Fibroblast of the aortic adventitia (primary cell): ENCODE measurements at regions not wholly inside any gene's neighbourhood (a gene's known extent, or its start where the extent isn't known, plus 50 kb on each side); places are given as distances from the start of the nearest gene placed in this dataset.
"Not testable (repeated sequence)": the region's sequence is repeated elsewhere in the genome, so short reads cannot be mapped to it uniquely, and the experiment has no call there.

Experiments used
- DNase-seq: peaks from one replicate; pipeline ENCODE4 v3.0.0-alpha.2; 2010; ENCODE audit warnings: low read depth
- H3K4me3 ChIP-seq: 2 replicates; pipeline ENCODE4 v1.5.1; 2011; ENCODE audit warnings: low read depth, mild to moderate bottlenecking, control low read depth, low read length, moderate library complexity
- TF ChIP-seq, protein P1 (sequence below): IDR thresholded peaks from 2 replicates; pipeline ENCODE4 v1.5.1; 2011; ENCODE audit warnings: mild to moderate bottlenecking, low read length, control low read depth, inconsistent platforms; ENCODE audit not compliant: insufficient read depth

DNA sequence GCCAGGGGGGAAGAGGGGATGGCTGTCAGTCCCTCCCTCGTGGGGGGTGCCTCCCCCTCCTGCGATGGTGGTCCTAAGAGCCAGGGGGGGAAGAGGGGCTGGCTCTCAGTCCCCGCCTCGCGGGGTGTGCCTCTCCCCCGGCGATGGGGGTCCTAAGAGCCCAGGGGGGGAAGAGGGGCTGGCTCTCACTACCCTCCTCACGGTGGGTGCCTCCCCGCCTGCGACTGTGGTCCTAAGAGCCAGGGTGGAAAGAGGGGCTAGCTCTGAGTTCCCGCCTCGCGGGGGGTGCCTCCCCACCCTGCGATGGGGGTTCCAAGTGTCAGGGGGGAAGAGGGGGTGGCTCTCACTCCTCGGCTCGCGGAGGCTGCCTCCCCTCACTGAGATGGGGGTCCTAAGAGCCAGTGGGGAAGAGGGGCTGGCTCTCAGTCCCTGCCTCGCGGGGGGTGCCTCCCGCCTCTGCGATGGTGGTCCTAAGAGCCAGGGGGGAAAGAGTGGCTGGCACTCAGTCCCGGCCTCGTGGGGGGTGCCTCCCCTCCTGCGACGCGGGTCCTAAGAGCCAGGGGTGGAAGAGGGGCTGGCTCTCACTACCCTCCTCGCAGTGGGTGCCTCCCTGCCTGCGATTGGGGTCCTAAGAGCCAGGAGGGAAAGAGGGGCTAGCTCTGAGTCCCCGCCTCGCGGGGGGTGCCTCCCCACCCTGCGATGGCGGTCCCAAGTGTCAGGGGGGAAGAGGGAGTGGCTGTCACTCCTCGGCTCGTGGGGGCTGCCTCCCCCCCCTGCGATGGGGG, 2325.6 kb upstream of the PCDH20 start:
- TF ChIP-seq, protein P1, sequence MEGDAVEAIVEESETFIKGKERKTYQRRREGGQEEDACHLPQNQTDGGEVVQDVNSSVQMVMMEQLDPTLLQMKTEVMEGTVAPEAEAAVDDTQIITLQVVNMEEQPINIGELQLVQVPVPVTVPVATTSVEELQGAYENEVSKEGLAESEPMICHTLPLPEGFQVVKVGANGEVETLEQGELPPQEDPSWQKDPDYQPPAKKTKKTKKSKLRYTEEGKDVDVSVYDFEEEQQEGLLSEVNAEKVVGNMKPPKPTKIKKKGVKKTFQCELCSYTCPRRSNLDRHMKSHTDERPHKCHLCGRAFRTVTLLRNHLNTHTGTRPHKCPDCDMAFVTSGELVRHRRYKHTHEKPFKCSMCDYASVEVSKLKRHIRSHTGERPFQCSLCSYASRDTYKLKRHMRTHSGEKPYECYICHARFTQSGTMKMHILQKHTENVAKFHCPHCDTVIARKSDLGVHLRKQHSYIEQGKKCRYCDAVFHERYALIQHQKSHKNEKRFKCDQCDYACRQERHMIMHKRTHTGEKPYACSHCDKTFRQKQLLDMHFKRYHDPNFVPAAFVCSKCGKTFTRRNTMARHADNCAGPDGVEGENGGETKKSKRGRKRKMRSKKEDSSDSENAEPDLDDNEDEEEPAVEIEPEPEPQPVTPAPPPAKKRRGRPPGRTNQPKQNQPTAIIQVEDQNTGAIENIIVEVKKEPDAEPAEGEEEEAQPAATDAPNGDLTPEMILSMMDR: no peak
- H3K4me3 ChIP-seq: no peak overlapping the region
- no peak for DNase-seq

- not testable (repeated sequence) for DNase-seq, H3K4me3 ChIP-seq
These were observed 2323.6 kb upstream of the PCDH20 start for GRCh38 chr13:63739112-63739735.

DNA sequence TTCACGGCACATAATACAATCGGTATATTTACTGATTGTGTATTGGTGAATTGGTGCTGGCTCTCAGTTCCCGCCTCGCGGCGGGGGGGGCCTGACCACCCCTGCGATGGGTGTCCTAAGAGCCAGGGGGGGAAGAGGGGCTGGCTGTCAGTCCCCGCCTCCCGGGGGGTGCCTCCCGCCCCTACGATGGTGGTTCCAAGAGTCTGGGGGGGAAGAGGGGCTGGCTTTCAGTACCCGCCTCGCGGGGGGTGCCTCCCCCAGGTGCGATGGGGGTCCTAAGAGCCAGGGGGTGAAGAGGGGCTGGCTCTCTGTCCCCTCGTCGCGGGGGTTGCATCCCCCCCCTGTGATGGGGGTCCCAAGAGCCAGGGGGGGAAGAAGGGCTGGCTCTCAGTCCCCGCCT, 2321.8 kb upstream of the PCDH20 start:
- H3K4me3 ChIP-seq: no peak overlapping the region
- no peak for DNase-seq
- TF ChIP-seq, protein P1: no peak

DNA sequence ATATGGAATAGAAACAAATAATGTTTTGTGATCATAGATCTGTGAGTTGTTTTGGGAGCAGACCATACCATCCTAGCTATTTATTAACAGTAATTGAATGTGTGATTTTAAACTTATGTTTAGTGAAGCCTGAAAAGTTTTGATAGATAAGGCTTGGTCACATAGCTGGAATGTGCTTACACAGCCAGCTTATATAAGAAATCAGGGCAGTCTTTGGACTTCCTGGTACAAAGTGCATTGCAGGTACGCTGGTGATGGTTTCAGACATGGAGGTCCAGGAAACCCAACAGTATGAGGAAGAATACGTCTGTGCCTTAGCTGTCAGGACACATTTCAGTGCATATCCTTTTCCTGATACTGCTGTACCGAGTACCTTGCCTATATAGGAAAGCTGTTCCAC, 2316.2 kb upstream of the PCDH20 start:
- no peak overlapping the region for H3K4me3 ChIP-seq
- TF ChIP-seq, protein P1: no peak
- DNase-seq: no peak

DNA sequence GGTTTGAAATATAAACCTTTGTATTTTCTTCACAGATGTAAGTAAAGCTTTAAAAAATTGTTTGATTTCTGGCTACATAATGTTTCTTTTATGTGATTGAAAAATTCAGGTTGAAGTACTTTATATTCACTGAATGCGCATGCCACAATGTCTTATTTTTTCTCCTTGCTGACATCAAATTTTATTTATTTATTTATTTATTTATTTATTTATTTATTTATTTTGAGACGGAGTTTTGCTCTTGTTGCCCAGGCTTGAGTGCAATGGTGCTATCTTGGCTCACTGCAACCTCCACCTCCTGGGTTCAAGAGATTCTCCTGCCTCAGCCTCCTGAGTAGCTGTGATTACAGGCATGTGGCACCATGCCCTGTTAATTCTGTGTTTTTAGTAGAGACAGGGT, 2296.5 kb upstream of the PCDH20 start:
- DNase-seq, H3K4me3 ChIP-seq: not testable (repeated sequence)

DNA sequence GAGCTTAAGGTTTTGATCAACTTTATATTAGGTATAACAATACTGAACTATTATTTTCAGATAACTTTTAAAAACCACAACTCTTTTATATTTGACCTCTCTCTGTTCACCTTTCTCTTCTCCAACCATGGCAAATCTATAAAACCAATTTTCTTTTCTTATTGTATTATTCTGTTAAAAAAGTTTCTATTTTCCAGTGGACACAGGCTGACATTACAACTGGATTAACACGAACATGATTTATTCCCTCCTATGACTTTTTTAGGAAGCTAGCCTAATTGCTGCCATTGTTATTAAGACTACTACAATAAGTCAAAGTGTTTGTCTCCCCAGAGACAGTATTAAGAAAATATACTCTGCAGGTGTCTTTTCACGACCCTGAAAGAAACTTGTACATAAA, 2291.1 kb upstream of the PCDH20 start:
- TF ChIP-seq, protein P1: no peak
- no peak for DNase-seq
- H3K4me3 ChIP-seq: no peak overlapping the region

DNA sequence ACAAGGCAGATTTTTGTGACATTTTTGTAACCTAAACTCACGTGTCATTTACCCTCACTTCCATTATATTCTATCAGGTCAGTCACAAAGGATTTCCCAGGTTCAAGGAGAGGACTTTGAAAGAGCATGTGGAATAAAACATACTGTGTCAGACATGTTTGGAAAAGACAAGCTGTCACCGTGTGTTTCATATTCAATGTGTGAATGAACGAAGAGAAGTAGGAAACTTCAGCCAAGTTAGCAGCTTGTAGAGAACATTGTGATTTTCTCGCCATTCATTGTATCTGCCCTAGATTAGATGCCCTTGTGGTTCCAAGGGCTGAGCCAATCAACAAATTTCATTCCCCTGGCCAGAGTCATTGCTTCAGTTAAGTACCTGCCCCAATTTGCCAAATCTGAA, 2288.9 kb upstream of the PCDH20 start:
- TF ChIP-seq, protein P1: no peak
- DNase-seq: no peak
- H3K4me3 ChIP-seq: no peak overlapping the region

- H3K4me3 ChIP-seq: no peak overlapping the region
- TF ChIP-seq, protein P1: no peak
- DNase-seq: no peak
These were observed 2284.7 kb upstream of the PCDH20 start for GRCh38 chr13:63700350-63700749.
